ENCODE measurements at regions not wholly inside any gene's neighbourhood (a gene's known extent, or its start where the extent isn't known, plus 50 kb on each side); places are given as distances from the start of the nearest gene placed in this dataset.
A peak's percentile ranks its signal among the peaks of the same experiment; 100 is the strongest.

GRCh38 chr13:65946387-65946786 lies 1283.7 kb downstream of the PCDH9 start:
- TF ChIP-seq FOXP2 (optimal IDR thresholded peaks at IDR 0.05; ENCODE audit: control extremely low read depth, extremely low read length, insufficient read depth) (no peak), POLR2AphosphoS5 (IDR thresholded peaks at IDR 0.05; ENCODE audit: borderline replicate concordance, low read depth, low read length) (no peak), EZH2 (IDR thresholded peaks at IDR 0.05) (no peak)

GRCh38 chr13:65943708-65944107 lies 1286.4 kb downstream of the PCDH9 start:
- Histone ChIP-seq H3K36me3 (ENCODE audit: insufficient read depth, low read length) (no peaks in the 10 kb centered on the region), H3K9ac (ENCODE audit: insufficient read length) (no peak overlapping the region), H3K9me3 (ENCODE audit: low read depth, low read length) (no peaks in the 10 kb centered on the region), H3K27ac (no peak overlapping the region), H3K4me3 (no peak overlapping the region)
- DNase-seq (ENCODE audit: low read depth, low spot score): no peak
- TF ChIP-seq POLR2AphosphoS5 (IDR thresholded peaks at IDR 0.05; ENCODE audit: borderline replicate concordance, low read depth, low read length) (no peak), EZH2 (IDR thresholded peaks at IDR 0.05) (no peak), FOXP2 (optimal IDR thresholded peaks at IDR 0.05; ENCODE audit: control extremely low read depth, extremely low read length, insufficient read depth) (no peak)

More at GRCh38 chr13:65946387-65946786, 1283.7 kb downstream of the PCDH9 start:
- Histone ChIP-seq H3K36me3 (ENCODE audit: insufficient read depth, low read length) (no peaks in the 10 kb centered on the region), H3K27ac (no peak overlapping the region), H3K9me3 (ENCODE audit: low read depth, low read length) (no peaks in the 10 kb centered on the region), H3K4me3 (no peak overlapping the region), H3K9ac (ENCODE audit: insufficient read length) (no peak overlapping the region)
- DNase-seq (ENCODE audit: low read depth, low spot score): no peak

GRCh38 chr13:65943024-65943423 lies 1287.1 kb downstream of the PCDH9 start:
- H3K36me3 ChIP-seq (ENCODE audit: insufficient read depth, low read length): no peaks in the 10 kb centered on the region
- DNase-seq (ENCODE audit: low read depth, low spot score): no peak
- H3K9me3 ChIP-seq (ENCODE audit: low read depth, low read length): no peaks in the 10 kb centered on the region
- no peak for TF ChIP-seq POLR2AphosphoS5 (IDR thresholded peaks at IDR 0.05; ENCODE audit: borderline replicate concordance, low read depth, low read length)
- no peak overlapping the region for H3K9ac ChIP-seq (ENCODE audit: insufficient read length)
- no peak overlapping the region for H3K27ac ChIP-seq
- H3K4me3 ChIP-seq: no peak overlapping the region

DNA sequence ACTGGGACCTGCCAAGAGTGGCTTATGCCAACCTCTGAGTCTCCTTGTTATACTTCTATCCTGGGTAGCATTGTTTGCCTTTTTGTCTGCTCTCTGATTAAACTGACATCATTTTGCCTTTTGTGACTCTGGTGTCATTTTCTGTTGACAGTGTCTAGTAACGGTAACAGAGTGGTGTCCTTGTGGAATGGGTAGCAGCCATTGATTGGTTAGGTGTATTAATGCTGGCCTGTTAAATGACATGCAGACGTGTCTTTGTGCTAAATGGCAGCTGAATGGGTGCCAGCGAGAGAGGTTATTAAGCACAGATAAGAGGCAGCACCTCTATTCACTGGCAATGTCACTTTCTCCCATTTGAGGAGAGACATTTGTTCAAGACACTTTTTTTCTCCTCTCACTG lies 1289.4 kb downstream of the PCDH9 start:
- Histone ChIP-seq H3K27ac (no peak overlapping the region), H3K4me3 (no peak overlapping the region), H3K36me3 (ENCODE audit: insufficient read depth, low read length) (no peaks in the 10 kb centered on the region), H3K9me3 (ENCODE audit: low read depth, low read length) (no peaks in the 10 kb centered on the region), H3K9ac (ENCODE audit: insufficient read length) (no peak overlapping the region)
- no peak for TF ChIP-seq FOXP2 (optimal IDR thresholded peaks at IDR 0.05; ENCODE audit: control extremely low read depth, extremely low read length, insufficient read depth)
- no peak for TF ChIP-seq EZH2 (IDR thresholded peaks at IDR 0.05)
- TF ChIP-seq POLR2AphosphoS5 (IDR thresholded peaks at IDR 0.05; ENCODE audit: borderline replicate concordance, low read depth, low read length): no peak
- DNase-seq (ENCODE audit: low read depth, low spot score): no peak

GRCh38 chr13:65937251-65937650 lies 1292.9 kb downstream of the PCDH9 start:
- no peak for TF ChIP-seq FOXP2 (optimal IDR thresholded peaks at IDR 0.05; ENCODE audit: control extremely low read depth, extremely low read length, insufficient read depth)
- no peak for TF ChIP-seq POLR2AphosphoS5 (IDR thresholded peaks at IDR 0.05; ENCODE audit: borderline replicate concordance, low read depth, low read length)
- no peak for TF ChIP-seq EZH2 (IDR thresholded peaks at IDR 0.05)
- H3K9me3 ChIP-seq (ENCODE audit: low read depth, low read length): no peaks in the 10 kb centered on the region
- H3K9ac ChIP-seq (ENCODE audit: insufficient read length): no peak overlapping the region
- H3K4me3 ChIP-seq: peak overlapping the region; percentile 4; the same call in 1 of the 2 replicates
- no peak overlapping the region for H3K27ac ChIP-seq
- DNase-seq (ENCODE audit: low read depth, low spot score): no peak
- H3K36me3 ChIP-seq (ENCODE audit: insufficient read depth, low read length): no peaks in the 10 kb centered on the region

DNA sequence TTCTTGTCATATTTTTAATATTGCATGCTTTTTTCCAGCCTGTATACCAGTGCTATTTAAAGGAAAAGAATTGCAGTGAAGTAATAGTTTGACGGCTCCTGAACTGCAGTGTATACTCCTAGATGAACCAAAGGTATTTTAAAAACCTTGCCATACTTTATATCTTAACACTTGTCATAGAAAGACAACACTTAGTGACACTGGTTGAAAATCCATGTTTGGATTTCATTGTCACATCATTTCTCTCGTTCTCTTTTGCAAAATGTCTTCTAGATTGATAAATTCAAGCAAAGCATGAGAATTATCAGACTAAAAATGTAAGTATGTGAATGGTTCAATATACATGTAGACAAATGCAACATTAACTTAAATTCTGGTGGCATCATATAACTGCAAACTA lies 1293.9 kb downstream of the PCDH9 start:
- no peaks in the 10 kb centered on the region for H3K36me3 ChIP-seq (ENCODE audit: insufficient read depth, low read length)
- H3K9ac ChIP-seq (ENCODE audit: insufficient read length): no peak overlapping the region
- TF ChIP-seq POLR2AphosphoS5 (IDR thresholded peaks at IDR 0.05; ENCODE audit: borderline replicate concordance, low read depth, low read length): no peak
- no peak for TF ChIP-seq EZH2 (IDR thresholded peaks at IDR 0.05)
- no peak for TF ChIP-seq FOXP2 (optimal IDR thresholded peaks at IDR 0.05; ENCODE audit: control extremely low read depth, extremely low read length, insufficient read depth)
- no peaks in the 10 kb centered on the region for H3K9me3 ChIP-seq (ENCODE audit: low read depth, low read length)
- no peak for DNase-seq (ENCODE audit: low read depth, low spot score)
- no peak overlapping the region for H3K4me3 ChIP-seq
- H3K27ac ChIP-seq: no peak overlapping the region

- no peaks in the 10 kb centered on the region for H3K36me3 ChIP-seq (ENCODE audit: insufficient read depth, low read length)
- H3K9me3 ChIP-seq (ENCODE audit: low read depth, low read length): no peaks in the 10 kb centered on the region
- H3K4me3 ChIP-seq: no peak overlapping the region
- TF ChIP-seq FOXP2 (optimal IDR thresholded peaks at IDR 0.05; ENCODE audit: control extremely low read depth, extremely low read length, insufficient read depth) (no peak), POLR2AphosphoS5 (IDR thresholded peaks at IDR 0.05; ENCODE audit: borderline replicate concordance, low read depth, low read length) (no peak), EZH2 (IDR thresholded peaks at IDR 0.05) (no peak)
- H3K9ac ChIP-seq (ENCODE audit: insufficient read length): no peak overlapping the region
- DNase-seq (ENCODE audit: low read depth, low spot score): peak; percentile 22
- no peak overlapping the region for H3K27ac ChIP-seq
Observed at GRCh38 chr13:65932587-65933239, 1297.4 kb downstream of the PCDH9 start.

DNA sequence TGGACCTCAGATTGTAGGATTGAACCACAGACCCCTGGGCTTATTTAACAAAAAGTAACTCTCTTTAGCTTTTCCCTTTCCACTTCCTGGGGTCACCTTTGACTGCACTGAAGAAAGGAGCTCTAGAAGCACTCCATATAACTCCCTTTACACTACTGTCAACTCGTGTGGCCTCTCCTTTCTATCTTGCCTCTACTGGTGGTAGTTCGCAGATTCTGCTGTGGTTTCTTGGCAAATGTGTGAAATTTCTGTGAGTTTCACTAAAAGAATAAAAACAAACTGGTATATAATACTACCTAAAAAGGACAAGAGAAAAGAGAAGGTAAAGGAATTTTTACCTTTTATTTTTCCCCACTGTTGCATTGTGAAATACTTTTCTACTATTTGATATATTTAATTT lies 1298.1 kb downstream of the PCDH9 start:
- Histone ChIP-seq H3K27ac (no peak overlapping the region), H3K9ac (ENCODE audit: insufficient read length) (no peak overlapping the region), H3K36me3 (ENCODE audit: insufficient read depth, low read length) (no peaks in the 10 kb centered on the region), H3K9me3 (ENCODE audit: low read depth, low read length) (no peaks in the 10 kb centered on the region), H3K4me3 (no peak overlapping the region)
- TF ChIP-seq FOXP2 (optimal IDR thresholded peaks at IDR 0.05; ENCODE audit: control extremely low read depth, extremely low read length, insufficient read depth) (no peak), EZH2 (IDR thresholded peaks at IDR 0.05) (no peak), POLR2AphosphoS5 (IDR thresholded peaks at IDR 0.05; ENCODE audit: borderline replicate concordance, low read depth, low read length) (no peak)
- DNase-seq (ENCODE audit: low read depth, low spot score): no peak

DNA sequence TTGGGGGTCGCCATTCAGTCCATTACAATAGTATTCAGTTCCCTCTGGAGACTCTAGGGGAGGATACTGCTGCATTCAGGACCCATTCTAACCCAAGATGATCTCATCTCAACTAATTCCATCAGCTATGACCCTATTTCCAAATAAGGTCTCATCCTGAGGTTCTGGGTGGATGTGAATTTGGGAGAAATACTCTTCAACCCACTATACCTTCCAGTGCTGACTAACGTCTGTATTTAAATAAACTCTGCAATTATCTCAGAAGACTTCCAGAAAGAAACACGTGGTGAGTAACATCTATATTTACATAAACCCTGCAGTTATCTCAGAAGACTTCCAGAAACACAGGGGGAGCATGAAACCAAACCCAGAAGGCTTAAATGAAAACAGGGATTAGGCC lies 1300.7 kb downstream of the PCDH9 start:
- no peak overlapping the region for H3K27ac ChIP-seq
- no peak for DNase-seq (ENCODE audit: low read depth, low spot score)
- no peak overlapping the region for H3K9ac ChIP-seq (ENCODE audit: insufficient read length)
- no peak for TF ChIP-seq EZH2 (IDR thresholded peaks at IDR 0.05)
- no peak for TF ChIP-seq POLR2AphosphoS5 (IDR thresholded peaks at IDR 0.05; ENCODE audit: borderline replicate concordance, low read depth, low read length)
- TF ChIP-seq FOXP2 (optimal IDR thresholded peaks at IDR 0.05; ENCODE audit: control extremely low read depth, extremely low read length, insufficient read depth): no peak
- H3K36me3 ChIP-seq (ENCODE audit: insufficient read depth, low read length): no peaks in the 10 kb centered on the region
- H3K4me3 ChIP-seq: no peak overlapping the region
- no peaks in the 10 kb centered on the region for H3K9me3 ChIP-seq (ENCODE audit: low read depth, low read length)
